IMR-90 (cell line): ENCODE measurements at regions not wholly inside any gene's neighbourhood (a gene's known extent, or its start where the extent isn't known, plus 50 kb on each side); places are given as distances from the start of the nearest gene placed in this dataset.

Experiments
- ATAC-seq: fragments of 200-7000 bp; cut with Tn5 transposase; 2 replicates; pipeline ENCODE4 v1.9.1; 2020; ENCODE audit warnings: low read depth, mild to moderate bottlenecking, moderate library complexity
- BruUV-seq: library from RNA; stranded (reverse); fragments of 400-500 nt; replicated peaks from 2 replicates; lab custom pipeline; 2021; lab: Mats Ljungman, UMichigan
- CTCF ChIA-PET: fragments of 300-600 bp; formaldehyde crosslinking; extraction: SDS; loops from one replicate; lab custom pipeline; 2021; ENCODE audit warnings: antibody characterized with exemption; lab: Yijun Ruan, JAX
- POLR2A ChIA-PET: fragments of 300-600 bp; sonication (Branson Sonifier 250); formaldehyde crosslinking; loops from one replicate; lab custom pipeline; 2022; ENCODE audit warnings: antibody characterized with exemption; ENCODE audit not compliant: unreplicated experiment; lab: Charles Lee
- DNase-seq: peaks from one replicate; pipeline ENCODE4 v3.0.0; 2013
- H2AFZ ChIP-seq: replicated peaks from 2 replicates; pipeline ENCODE3; 2013; ENCODE audit warnings: low read length, mild to moderate bottlenecking; ENCODE audit not compliant: poor library complexity
- H2AK5ac ChIP-seq: 2 replicates; pipeline ENCODE4 v1.6.1; 2013; ENCODE audit warnings: low read depth, low read length, inconsistent platforms
- H2AK9ac ChIP-seq: replicated peaks from 2 replicates; pipeline ENCODE3; 2013; ENCODE audit warnings: mild to moderate bottlenecking, low read depth, low read length, moderate library complexity; ENCODE audit not compliant: poor library complexity
- H2BK120ac ChIP-seq: 2 replicates; pipeline ENCODE4 v1.6.1; 2013; ENCODE audit warnings: low read depth, low read length, inconsistent platforms
- H2BK15ac ChIP-seq: 3 replicates; pipeline ENCODE4 v1.6.1; 2013; ENCODE audit warnings: low read depth, low read length, inconsistent platforms
- H2BK20ac ChIP-seq: 2 replicates; pipeline ENCODE4 v1.6.1; 2013; ENCODE audit warnings: low read depth, mild to moderate bottlenecking, inconsistent platforms, low read length, moderate library complexity
- H2BK5ac ChIP-seq: 2 replicates; pipeline ENCODE4 v1.6.1; 2013; ENCODE audit warnings: mild to moderate bottlenecking, low read depth, low read length, inconsistent platforms; ENCODE audit not compliant: poor library complexity, severe bottlenecking
- H3K14ac ChIP-seq: replicated peaks from 2 replicates; pipeline ENCODE4 v1.6.1; 2013; ENCODE audit warnings: low read depth, low read length, inconsistent platforms
- H3K18ac ChIP-seq: 2 replicates; pipeline ENCODE4 v1.6.1; 2013; ENCODE audit warnings: low read depth, low read length, control low read depth
- H3K23ac ChIP-seq: 2 replicates; pipeline ENCODE4 v1.6.1; 2013; ENCODE audit warnings: low read depth, low read length, inconsistent platforms
- H3K27ac ChIP-seq: 2 replicates; pipeline ENCODE4 v1.5.1; 2013; ENCODE audit warnings: mild to moderate bottlenecking, control low read depth, low read length; ENCODE audit not compliant: insufficient read depth
- H3K27me3 ChIP-seq: 2 replicates; pipeline ENCODE4 v1.6.1; 2013; ENCODE audit warnings: low read length; ENCODE audit not compliant: control insufficient read depth, insufficient read depth
- H3K36me3 ChIP-seq: 2 replicates; pipeline ENCODE4 v1.6.1; 2013; ENCODE audit warnings: low read length, mixed read lengths; ENCODE audit not compliant: control insufficient read depth, insufficient read depth
- H3K4ac ChIP-seq: 2 replicates; pipeline ENCODE4 v1.6.1; 2013; ENCODE audit warnings: low read depth, low read length, inconsistent platforms
- H3K4me1 ChIP-seq: 2 replicates; pipeline ENCODE4 v1.6.1; 2013; ENCODE audit warnings: low read length, mixed read lengths; ENCODE audit not compliant: control insufficient read depth, insufficient read depth
- H3K4me2 ChIP-seq: 2 replicates; pipeline ENCODE4 v1.6.1; 2013; ENCODE audit warnings: low read depth, mild to moderate bottlenecking, control low read depth, low read length, moderate library complexity
- H3K4me3 ChIP-seq: 2 replicates; pipeline ENCODE4 v1.5.1; 2013; ENCODE audit warnings: low read depth, mild to moderate bottlenecking, control low read depth, low read length, moderate library complexity; ENCODE audit not compliant: insufficient read depth
- H3K56ac ChIP-seq: 2 replicates; pipeline ENCODE4 v1.6.1; 2013; ENCODE audit warnings: low read length, inconsistent platforms; ENCODE audit not compliant: insufficient read depth; ENCODE audit errors: extremely low read depth
- H3K79me1 ChIP-seq, 2 experiments: 2 replicates each; pipeline ENCODE4 v1.6.1; 2013; ENCODE audit warnings: low read length in 2 of 2, inconsistent platforms in 1 of 2, low read depth in 1 of 2
- H3K9ac ChIP-seq: 2 replicates; pipeline ENCODE4 v1.6.1; 2013; ENCODE audit warnings: low read depth, low read length, control low read depth
- H3K9me1 ChIP-seq: 2 replicates; pipeline ENCODE4 v1.6.1; 2013; ENCODE audit warnings: low read length, inconsistent platforms; ENCODE audit not compliant: insufficient read depth
- H3K9me3 ChIP-seq: 2 replicates; pipeline ENCODE4 v1.6.1; 2013; ENCODE audit warnings: low read length; ENCODE audit not compliant: control insufficient read depth, insufficient read depth
- H4K20me1 ChIP-seq: 2 replicates; pipeline ENCODE4 v1.6.1; 2013; ENCODE audit warnings: low read length, inconsistent platforms; ENCODE audit not compliant: insufficient read depth
- H4K5ac ChIP-seq: 2 replicates; pipeline ENCODE4 v1.6.1; 2013; ENCODE audit warnings: mild to moderate bottlenecking, low read depth, low read length, control low read depth
- H4K8ac ChIP-seq, 2 experiments: 2 replicates each; pipeline ENCODE4 v1.6.1; 2013; ENCODE audit warnings: low read depth in 2 of 2, low read length in 2 of 2, control low read depth in 1 of 2, inconsistent platforms in 1 of 2
- H4K91ac ChIP-seq: 2 replicates; pipeline ENCODE4 v1.6.1; 2013; ENCODE audit warnings: low read depth, low read length, inconsistent platforms; ENCODE audit not compliant: insufficient read depth
- BHLHE40 ChIP-seq: fragments of 150-350 bp; IDR thresholded peaks from 2 replicates; pipeline ENCODE4 v1.6.1; 2016; ENCODE audit warnings: mild to moderate bottlenecking, low read depth, low read length
- CEBPB ChIP-seq: IDR thresholded peaks from 2 replicates; pipeline ENCODE4 v1.6.1; 2012; ENCODE audit warnings: low read depth, low read length, improper control_type of control experiment
- CHD1 ChIP-seq: IDR thresholded peaks from 2 replicates; pipeline ENCODE4 v1.6.1; 2012; ENCODE audit warnings: low read depth, low read length, improper control_type of control experiment
- FOS ChIP-seq: fragments of 150-350 bp; IDR thresholded peaks from 2 replicates; pipeline ENCODE4 v1.6.1; 2016; ENCODE audit warnings: low read depth, low read length
- MAFK ChIP-seq: IDR thresholded peaks from 2 replicates; pipeline ENCODE4 v1.6.1; 2012; ENCODE audit warnings: low read depth, low read length, improper control_type of control experiment
- MAZ ChIP-seq: IDR thresholded peaks from 2 replicates; pipeline ENCODE4 v1.6.1; 2012; ENCODE audit warnings: low read depth, mild to moderate bottlenecking, low read length, improper control_type of control experiment, moderate library complexity, borderline replicate concordance
- MXI1 ChIP-seq: IDR thresholded peaks from 2 replicates; pipeline ENCODE4 v1.6.1; 2012; ENCODE audit warnings: low read depth, mild to moderate bottlenecking, low read length, moderate library complexity, borderline replicate concordance
- NFE2L2 ChIP-seq: fragments of 150-350 bp; IDR thresholded peaks from 2 replicates; pipeline ENCODE4 v1.6.1; 2016; ENCODE audit warnings: low read depth, mild to moderate bottlenecking, low read length
- POLR2A ChIP-seq: IDR thresholded peaks from 2 replicates; pipeline ENCODE4 v1.6.1; 2012; ENCODE audit warnings: mild to moderate bottlenecking, low read depth, low read length
- RAD21 ChIP-seq: IDR thresholded peaks from 2 replicates; pipeline ENCODE4 v1.6.1; 2012; ENCODE audit warnings: low read length, improper control_type of control experiment
- RCOR1 ChIP-seq: IDR thresholded peaks from 2 replicates; pipeline ENCODE4 v1.6.1; 2012; ENCODE audit warnings: mild to moderate bottlenecking, low read length, improper control_type of control experiment; ENCODE audit not compliant: insufficient replicate concordance
- RFX5 ChIP-seq: IDR thresholded peaks from 2 replicates; pipeline ENCODE4 v1.8.0; 2012; ENCODE audit warnings: low read depth, mild to moderate bottlenecking, low read length, moderate library complexity
- SMC3 ChIP-seq: fragments of 150-350 bp; IDR thresholded peaks from 2 replicates; pipeline ENCODE4 v1.6.1; 2016; ENCODE audit warnings: low read depth, mild to moderate bottlenecking, antibody characterized with exemption, low read length, moderate library complexity
- WGBS, 2 experiments: methylation state at CpG; one replicate each; pipeline versions ENCODE4 v1.1.5 to v1.1.7; 2013; ENCODE audit warnings: missing lambda C conversion rate in 2 of 2; ENCODE audit not compliant: insufficient read length in 1 of 2; ENCODE audit errors: extremely low coverage in 2 of 2; 5-methylcytosine and 5-hydroxymethylcytosine counted together
- dilution Hi-C: fragments of 300-500 bp; cut with HindIII; formaldehyde crosslinking; loops from one replicate; pipeline ENCODE4 v1.14.3; 2018; ENCODE audit warnings: low sequenced_read_pairs; ENCODE audit not compliant: unreplicated experiment
- in situ Hi-C: fragments of 300-500 bp; cut with MboI; formaldehyde crosslinking; loops from 3 replicates; pipeline ENCODE4 v1.14.3; 2019; ENCODE audit warnings: low sequenced_read_pairs, inconsistent platforms, mixed read lengths
- intact Hi-C: fragments of 100-400 bp; cut with micrococcal nuclease; formaldehyde crosslinking; loops from 2 replicates; pipeline ENCODE4 v1.10.0; 2022
- TF ChIP-seq, protein P1 (sequence below): fragments of 150-350 bp; IDR thresholded peaks from 2 replicates; pipeline ENCODE4 v1.6.1; 2016; ENCODE audit warnings: low read depth, mild to moderate bottlenecking, low read length, moderate library complexity, borderline replicate concordance
- TF ChIP-seq, protein P2 (sequence below): fragments of 150-350 bp; IDR thresholded peaks from 2 replicates; pipeline ENCODE4 v1.6.1; 2017; ENCODE audit warnings: mild to moderate bottlenecking, antibody characterized with exemption, low read length, low read depth
- TF ChIP-seq, protein P3 (sequence below): conservative IDR thresholded peaks from 2 replicates; pipeline ENCODE4 v1.5.1; 2012; ENCODE audit warnings: mild to moderate bottlenecking, low read depth, low read length, improper control_type of control experiment

DNA sequence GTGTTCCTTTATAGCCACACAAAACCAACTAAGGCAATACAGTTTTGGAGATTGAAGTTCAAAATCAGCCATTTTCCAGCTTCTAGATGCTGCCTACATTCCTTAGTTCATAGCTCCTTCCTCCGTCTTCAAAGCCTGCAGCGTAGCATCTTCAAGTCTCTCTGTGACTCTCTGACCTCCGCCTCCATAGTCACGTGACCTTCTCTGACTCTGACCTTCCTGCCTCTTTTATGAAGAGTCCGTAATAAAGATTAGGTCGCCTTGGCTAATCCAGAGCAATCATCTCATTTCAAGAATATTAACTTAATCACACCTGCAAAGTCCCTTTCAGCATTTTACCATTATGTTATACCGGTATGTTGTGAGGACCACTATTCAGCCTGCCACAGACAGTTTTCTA lies 60.4 kb downstream of the ZCCHC12 start:
- H4K5ac ChIP-seq = no peak overlapping the region
- TF ChIP-seq, protein P1, sequence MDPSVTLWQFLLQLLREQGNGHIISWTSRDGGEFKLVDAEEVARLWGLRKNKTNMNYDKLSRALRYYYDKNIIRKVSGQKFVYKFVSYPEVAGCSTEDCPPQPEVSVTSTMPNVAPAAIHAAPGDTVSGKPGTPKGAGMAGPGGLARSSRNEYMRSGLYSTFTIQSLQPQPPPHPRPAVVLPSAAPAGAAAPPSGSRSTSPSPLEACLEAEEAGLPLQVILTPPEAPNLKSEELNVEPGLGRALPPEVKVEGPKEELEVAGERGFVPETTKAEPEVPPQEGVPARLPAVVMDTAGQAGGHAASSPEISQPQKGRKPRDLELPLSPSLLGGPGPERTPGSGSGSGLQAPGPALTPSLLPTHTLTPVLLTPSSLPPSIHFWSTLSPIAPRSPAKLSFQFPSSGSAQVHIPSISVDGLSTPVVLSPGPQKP = no peak
- TF ChIP-seq, protein P2, sequence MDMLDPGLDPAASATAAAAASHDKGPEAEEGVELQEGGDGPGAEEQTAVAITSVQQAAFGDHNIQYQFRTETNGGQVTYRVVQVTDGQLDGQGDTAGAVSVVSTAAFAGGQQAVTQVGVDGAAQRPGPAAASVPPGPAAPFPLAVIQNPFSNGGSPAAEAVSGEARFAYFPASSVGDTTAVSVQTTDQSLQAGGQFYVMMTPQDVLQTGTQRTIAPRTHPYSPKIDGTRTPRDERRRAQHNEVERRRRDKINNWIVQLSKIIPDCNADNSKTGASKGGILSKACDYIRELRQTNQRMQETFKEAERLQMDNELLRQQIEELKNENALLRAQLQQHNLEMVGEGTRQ = no peak
- no peak for TF ChIP-seq MAZ
- no peak for TF ChIP-seq RAD21
- no peak for TF ChIP-seq NFE2L2
- no peak for TF ChIP-seq CEBPB
- no peak for TF ChIP-seq CHD1
- no peak for TF ChIP-seq SMC3
- no peak for TF ChIP-seq MXI1
- TF ChIP-seq RCOR1 = no peak
- TF ChIP-seq MAFK = no peak
- no peak for TF ChIP-seq POLR2A
- TF ChIP-seq FOS = no peak
- no peak for TF ChIP-seq RFX5
- TF ChIP-seq, protein P3, sequence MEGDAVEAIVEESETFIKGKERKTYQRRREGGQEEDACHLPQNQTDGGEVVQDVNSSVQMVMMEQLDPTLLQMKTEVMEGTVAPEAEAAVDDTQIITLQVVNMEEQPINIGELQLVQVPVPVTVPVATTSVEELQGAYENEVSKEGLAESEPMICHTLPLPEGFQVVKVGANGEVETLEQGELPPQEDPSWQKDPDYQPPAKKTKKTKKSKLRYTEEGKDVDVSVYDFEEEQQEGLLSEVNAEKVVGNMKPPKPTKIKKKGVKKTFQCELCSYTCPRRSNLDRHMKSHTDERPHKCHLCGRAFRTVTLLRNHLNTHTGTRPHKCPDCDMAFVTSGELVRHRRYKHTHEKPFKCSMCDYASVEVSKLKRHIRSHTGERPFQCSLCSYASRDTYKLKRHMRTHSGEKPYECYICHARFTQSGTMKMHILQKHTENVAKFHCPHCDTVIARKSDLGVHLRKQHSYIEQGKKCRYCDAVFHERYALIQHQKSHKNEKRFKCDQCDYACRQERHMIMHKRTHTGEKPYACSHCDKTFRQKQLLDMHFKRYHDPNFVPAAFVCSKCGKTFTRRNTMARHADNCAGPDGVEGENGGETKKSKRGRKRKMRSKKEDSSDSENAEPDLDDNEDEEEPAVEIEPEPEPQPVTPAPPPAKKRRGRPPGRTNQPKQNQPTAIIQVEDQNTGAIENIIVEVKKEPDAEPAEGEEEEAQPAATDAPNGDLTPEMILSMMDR = no peak
- TF ChIP-seq BHLHE40 = no peak
- BruUV-seq = no TSS peak
- no peak overlapping the region for H3K56ac ChIP-seq
- H3K9me3 ChIP-seq = no peaks in the 10 kb centered on the region
- no peaks in the 10 kb centered on the region for H3K9me1 ChIP-seq
- WGBS, 2 experiments = 60% methylated on average over 4 of the region's 7 CpGs; no CpG with 5 or more reads in 1 of the 2 experiments
- H2BK20ac ChIP-seq = no peak overlapping the region
- ChIA-PET POLR2A (no interaction called here), CTCF (no interaction called here)
- no peaks in the 10 kb centered on the region for H3K4me1 ChIP-seq
- no peak overlapping the region for H3K9ac ChIP-seq
- H3K79me1 ChIP-seq = no peaks in the 10 kb centered on the region
- H4K8ac ChIP-seq = no peak overlapping the region
- no peak overlapping the region for H3K14ac ChIP-seq
- DNase-seq (no peak), ATAC-seq (no peak)
- no peak overlapping the region for H3K4ac ChIP-seq
- no peak overlapping the region for H3K18ac ChIP-seq
- no peak overlapping the region for H2AFZ ChIP-seq
- H2AK9ac ChIP-seq = no peak overlapping the region
- H3K27ac ChIP-seq = no peak overlapping the region
- H4K20me1 ChIP-seq = no peaks in the 10 kb centered on the region
- no peak overlapping the region for H4K91ac ChIP-seq
- no peak overlapping the region for H2BK5ac ChIP-seq
- dilution Hi-C loops = no loop called here
- H3K4me2 ChIP-seq = no peak overlapping the region
- intact Hi-C loops = no loop called here
- no peak overlapping the region for H3K4me3 ChIP-seq
- H2BK120ac ChIP-seq = no peak overlapping the region
- H2AK5ac ChIP-seq = no peak overlapping the region
- in situ Hi-C loops = no loop called here
- H2BK15ac ChIP-seq = no peak overlapping the region
- no peaks in the 10 kb centered on the region for H3K27me3 ChIP-seq
- H3K23ac ChIP-seq = no peak overlapping the region
- H3K36me3 ChIP-seq = no peaks in the 10 kb centered on the region
